SK-N-DZ (cell line): ENCODE measurements at regions not wholly inside any gene's neighbourhood (a gene's known extent, or its start where the extent isn't known, plus 50 kb on each side); places are given as distances from the start of the nearest gene placed in this dataset.

Experiments used
- DNase-seq: peaks from one replicate; pipeline ENCODE4 v3.0.0-alpha.2; 2015; ENCODE audit warnings: low spot score

DNA sequence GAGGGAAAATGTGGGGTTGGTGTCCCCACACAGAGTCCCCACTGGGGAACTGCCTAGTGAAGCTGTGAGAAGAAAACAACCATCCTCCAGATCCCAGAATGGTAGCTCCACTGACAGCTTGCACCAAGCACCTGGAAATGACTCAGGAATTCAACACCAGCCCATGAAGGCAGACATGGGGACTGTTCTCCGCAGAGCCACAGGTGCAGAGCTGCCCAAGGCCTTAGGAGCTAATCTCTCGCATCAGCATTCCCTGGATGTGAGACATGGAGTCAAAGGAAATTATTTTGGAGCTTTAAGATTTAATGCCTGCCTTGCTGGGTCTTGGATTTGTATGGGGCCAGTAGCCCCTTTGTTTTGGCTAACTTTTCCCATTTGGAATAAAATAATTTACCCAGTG is 367.9 kb downstream of the FAM133A start:
- DNase-seq, result no peak

DNA sequence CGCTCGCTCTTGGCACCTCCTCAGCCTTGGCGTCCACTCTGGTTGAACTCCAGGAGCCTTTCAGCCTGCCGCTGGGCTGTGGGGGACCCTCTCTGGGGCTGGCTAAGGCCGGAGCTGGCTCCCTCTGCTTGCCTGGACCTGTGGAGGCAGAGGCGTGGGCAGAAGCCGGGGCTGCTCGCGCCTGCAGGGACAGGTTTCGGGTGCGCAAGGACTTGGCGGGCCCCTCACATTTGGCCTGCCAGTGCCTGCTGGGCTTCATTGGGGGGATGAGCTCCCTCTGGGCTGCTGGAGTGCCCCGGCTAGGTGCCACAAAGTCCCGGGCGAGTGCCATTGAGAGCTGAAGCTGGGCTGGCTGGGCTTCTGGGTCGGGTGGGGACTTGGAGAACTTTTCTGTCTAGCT is 371.7 kb downstream of the FAM133A start:
- no peak for DNase-seq

DNA sequence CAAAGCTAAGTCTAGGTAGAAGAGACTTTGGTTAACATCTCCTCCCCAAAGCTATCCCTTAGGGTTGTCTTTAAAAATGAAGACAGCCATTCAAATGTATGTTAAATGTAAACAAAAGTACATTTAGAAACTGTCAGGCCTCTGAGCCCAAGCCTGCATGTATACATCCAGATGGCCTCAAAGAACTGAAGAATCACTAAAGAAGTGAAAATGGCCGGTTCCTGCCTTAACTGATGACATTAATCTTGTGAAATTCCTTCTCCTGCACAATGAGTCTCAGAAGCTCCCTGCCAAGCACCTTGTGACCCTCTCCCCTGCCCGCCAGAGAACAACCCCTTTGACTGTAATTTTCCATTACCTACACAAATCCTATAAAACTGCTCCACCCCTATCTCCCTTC is 377.9 kb downstream of the FAM133A start:
- DNase-seq, result no peak

GRCh38 chrX:94053575-94053974 is 379.6 kb downstream of the FAM133A start:
- no peak for DNase-seq

DNA sequence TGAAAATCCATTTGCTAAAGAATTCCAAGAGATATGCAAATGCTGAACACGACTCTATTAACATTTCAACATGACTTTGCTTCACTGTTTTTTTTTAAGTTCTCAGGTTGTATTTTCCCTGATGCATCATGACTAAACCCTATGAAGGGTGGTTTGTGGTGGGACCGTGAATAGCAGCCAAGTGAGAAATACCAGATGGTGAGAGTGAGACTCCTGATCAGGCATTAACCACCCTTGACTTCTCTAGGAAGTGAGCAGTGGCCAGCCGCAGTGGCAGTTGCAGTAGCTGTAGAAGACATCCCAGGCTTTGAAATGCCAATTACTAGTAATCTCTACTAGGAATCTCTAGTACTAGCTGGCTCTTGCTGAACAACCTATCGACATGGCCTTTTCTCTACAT is 383.4 kb downstream of the FAM133A start:
- DNase-seq, result no peak

GRCh38 chrX:94058728-94059382 is 384.8 kb downstream of the FAM133A start:
- peak; percentile 14 for DNase-seq

- DNase-seq, result no peak
Observed at GRCh38 chrX:94065091-94065490, 391.1 kb downstream of the FAM133A start.

- no peak for DNase-seq
Observed at GRCh38 chrX:94089149-94089548, 415.1 kb downstream of the FAM133A start.

GRCh38 chrX:94097868-94098267 is 423.9 kb downstream of the FAM133A start:
- DNase-seq, result no peak

DNA sequence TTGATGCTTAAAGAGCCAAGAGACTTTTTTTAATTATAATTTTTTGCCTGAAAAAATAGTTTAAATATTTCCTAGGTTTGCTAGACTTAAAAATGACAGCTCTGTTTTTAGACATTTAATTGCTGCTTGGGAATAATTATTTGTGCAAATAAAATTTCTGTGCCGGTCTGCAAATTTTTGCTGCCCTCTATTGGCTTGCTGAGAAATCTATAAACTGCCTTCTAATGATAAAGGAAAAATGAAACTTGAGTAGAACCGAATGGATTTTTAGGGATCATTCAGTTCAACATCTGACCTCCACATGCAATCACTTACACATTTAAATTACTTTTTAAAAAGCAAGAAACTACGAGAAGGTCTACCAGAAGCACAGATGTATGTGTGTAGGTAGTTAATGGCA is 434.0 kb downstream of the FAM133A start:
- no peak for DNase-seq

- no peak for DNase-seq
Observed at GRCh38 chrX:94114362-94114761, 440.4 kb downstream of the FAM133A start.

- no peak for DNase-seq
Observed at GRCh38 chrX:94121799-94122198, 447.8 kb downstream of the FAM133A start.

DNA sequence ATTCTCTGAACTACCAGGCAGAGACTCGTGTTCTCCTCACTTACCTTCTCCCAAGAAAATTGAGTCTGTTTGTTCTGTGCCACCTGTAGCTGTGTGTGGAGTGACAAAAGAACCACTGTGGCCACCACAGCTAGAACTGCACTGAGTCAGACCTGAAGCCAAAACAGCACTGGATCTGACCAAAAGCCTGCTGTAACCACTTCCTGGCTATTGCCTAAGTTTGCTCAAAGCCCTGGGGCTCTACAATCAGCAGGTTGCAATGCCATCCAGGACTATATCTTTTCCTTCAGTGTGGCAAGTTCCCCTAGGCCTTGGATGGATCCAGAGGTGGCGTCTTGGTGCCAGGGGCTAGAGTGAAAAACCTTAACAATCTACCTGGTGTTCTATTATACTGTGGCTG is 449.1 kb downstream of the FAM133A start:
- no peak for DNase-seq

DNA sequence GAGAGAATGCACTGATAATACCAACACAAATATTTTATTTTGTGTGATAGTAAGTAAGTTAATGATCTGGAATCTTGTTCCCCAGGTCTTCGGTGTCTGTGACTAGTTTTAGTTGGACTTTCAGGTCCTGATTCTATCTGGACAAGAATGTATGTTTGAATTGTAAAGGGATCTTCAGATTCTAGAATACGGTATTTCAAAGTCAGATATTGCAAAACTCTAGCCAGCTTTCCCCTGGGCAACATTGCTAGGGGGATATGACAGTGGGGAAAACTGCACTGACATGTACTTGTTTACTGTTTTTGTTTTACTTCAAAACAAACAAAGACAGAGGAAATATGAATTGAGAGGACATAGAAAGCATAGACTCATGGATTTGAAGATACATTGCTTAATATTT is 489.0 kb downstream of the FAM133A start:
- DNase-seq, result no peak

DNA sequence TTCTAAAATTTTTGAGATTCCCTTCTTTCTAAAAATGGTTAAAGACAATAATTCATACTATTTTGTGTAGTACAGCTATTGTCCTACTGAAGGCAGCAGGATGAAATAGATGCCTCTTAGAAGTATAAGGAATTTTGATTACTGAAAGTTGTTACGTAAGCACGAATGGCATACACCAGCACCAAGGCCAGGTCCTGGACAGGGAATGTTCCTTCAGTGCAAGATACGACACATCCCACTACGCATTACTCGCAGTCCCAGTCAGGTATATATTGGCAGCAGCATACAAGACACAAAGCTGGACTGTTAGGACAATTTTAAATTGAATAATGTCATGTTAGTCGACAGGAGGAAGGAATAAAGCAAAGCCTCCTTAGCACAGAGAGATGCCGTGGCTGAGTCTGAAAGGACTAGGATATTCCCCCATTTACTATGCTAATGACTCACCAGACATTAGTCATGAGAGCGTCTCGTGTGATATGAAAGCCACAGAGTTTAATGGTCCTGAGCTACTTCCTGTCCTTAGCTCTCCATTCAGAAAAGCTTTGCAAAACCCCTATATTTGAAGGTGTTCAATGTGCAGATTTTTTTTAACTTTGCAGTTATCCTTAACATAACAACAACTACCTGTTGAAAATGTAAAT is 504.3 kb downstream of the FAM133A start:
- DNase-seq, result no peak

GRCh38 chrX:94204524-94204923 is 530.5 kb downstream of the FAM133A start:
- no peak for DNase-seq

DNA sequence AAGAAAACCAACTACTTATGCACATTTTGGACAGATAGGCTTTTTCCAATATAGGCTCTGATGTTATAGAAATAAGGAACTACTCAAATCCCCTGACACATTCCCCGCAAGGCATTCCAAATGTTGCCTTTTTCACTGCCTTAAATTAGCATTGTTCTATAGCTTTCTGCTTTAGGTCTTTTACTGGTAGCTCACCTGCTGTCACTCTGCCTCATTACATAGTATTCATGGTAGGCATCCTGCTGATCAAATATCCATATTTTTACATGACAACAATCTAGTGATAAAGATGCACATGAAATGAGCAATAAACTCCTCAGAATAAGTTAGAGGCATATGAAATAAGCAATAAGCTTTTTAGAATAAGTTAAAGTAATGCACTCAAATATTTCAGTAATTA is 542.7 kb downstream of the FAM133A start:
- DNase-seq, result no peak

- no peak for DNase-seq
Observed at GRCh38 chrX:94252211-94252610, 578.2 kb downstream of the FAM133A start.

GRCh38 chrX:94256396-94256795 is 582.4 kb downstream of the FAM133A start:
- DNase-seq, result no peak

- no peak for DNase-seq
Observed at GRCh38 chrX:94265323-94265722, 591.3 kb downstream of the FAM133A start.

GRCh38 chrX:94288325-94288724 is 614.3 kb downstream of the FAM133A start:
- no peak for DNase-seq

- no peak for DNase-seq
Observed at GRCh38 chrX:94288972-94289371, 615.0 kb downstream of the FAM133A start.

DNA sequence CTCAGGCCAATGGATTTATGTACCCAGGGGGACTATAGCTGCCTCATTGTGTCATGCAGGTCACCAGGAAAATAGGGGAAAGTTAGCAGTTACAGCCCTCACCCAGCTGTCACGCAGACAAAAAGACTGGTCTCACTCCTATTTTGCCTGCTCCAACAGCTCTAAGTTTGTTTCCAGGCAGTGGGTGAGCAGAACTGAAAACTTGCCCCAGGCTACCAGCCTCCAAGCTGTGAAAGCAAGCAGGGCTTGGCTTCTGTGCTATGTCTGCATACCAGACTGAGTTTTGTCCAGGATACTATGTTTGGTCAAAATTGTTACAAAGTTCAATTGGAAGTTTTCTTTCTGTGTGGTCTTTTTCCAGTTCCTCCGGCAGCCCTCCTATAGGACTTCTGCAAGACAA is 628.4 kb downstream of the FAM133A start:
- no peak for DNase-seq

GRCh38 chrX:94329182-94329581 is 655.2 kb downstream of the FAM133A start:
- DNase-seq, result no peak
